ENCODE measurements at regions not wholly inside any gene's neighbourhood (a gene's known extent, or its start where the extent isn't known, plus 50 kb on each side); places are given as distances from the start of the nearest gene placed in this dataset.
A peak's percentile ranks its signal among the peaks of the same experiment; 100 is the strongest.

DNA sequence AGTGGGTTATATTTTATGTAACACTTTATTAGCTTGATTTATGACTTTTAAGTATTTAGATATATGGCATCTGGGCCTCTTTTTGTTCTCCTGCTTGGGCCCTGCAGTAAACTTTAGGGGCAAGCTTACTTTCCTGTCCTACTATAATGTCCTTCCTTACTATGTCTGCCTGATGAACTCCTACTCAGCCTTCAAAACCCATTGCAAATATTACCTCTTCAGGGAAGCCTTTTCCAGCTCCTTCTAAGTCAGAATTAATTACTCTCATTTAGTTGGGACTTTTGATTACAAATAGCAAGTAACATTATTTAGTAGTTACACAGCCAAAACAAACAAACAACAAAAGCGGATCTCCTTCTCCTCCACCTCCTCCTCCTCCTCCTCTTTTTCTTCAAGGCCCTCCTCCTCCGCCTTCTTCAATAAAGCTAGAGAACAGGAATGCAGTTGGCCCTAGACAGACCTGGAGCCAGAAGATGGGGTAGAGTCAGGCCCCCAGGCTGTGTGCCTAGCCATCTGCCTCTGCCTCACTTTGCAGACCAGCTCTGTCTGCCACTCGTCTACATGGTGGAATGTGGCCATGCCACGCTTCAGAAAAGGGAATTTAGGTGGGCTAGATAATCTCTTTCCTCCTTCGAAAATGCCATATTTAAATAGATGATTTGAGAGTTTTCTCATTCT, 301.2 kb downstream of the SP3 start:
- in situ Hi-C loops (cut with HindIII; ENCODE audit: low pct_ligation_motif_present, low sequenced_read_pairs), result no loop called here

DNA sequence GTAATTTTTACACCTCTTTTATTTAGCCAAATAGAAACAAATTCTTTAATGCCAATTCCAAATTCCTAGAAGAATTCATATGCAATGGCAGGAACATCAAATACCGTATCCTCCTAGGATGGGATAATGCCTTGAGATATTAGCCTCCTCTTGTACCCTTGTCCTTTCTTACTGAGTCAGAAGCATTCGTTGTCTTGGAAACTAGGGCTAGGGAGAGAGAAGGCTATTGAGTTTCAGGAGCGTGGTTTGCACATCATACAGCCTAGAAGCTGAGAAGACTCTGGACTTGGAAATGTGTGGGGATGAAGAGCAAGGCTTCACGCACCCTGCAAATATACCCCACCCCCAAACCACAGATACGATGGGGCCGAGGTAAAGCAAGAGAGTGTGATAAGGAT, 300.7 kb downstream of the SP3 start:
- Histone ChIP-seq H3K36me3 (replicated peaks) (no peaks in the 10 kb centered on the region), H3K27me3 (replicated peaks) (no peaks in the 10 kb centered on the region), H3K4me3 (ENCODE audit: low read depth, low read length) (no peak overlapping the region), H3K27ac (no peak overlapping the region)
- DNase-seq, result no peak
- in situ Hi-C loops (cut with HindIII; ENCODE audit: low pct_ligation_motif_present, low sequenced_read_pairs), result no loop called here
- TF ChIP-seq, protein P1, sequence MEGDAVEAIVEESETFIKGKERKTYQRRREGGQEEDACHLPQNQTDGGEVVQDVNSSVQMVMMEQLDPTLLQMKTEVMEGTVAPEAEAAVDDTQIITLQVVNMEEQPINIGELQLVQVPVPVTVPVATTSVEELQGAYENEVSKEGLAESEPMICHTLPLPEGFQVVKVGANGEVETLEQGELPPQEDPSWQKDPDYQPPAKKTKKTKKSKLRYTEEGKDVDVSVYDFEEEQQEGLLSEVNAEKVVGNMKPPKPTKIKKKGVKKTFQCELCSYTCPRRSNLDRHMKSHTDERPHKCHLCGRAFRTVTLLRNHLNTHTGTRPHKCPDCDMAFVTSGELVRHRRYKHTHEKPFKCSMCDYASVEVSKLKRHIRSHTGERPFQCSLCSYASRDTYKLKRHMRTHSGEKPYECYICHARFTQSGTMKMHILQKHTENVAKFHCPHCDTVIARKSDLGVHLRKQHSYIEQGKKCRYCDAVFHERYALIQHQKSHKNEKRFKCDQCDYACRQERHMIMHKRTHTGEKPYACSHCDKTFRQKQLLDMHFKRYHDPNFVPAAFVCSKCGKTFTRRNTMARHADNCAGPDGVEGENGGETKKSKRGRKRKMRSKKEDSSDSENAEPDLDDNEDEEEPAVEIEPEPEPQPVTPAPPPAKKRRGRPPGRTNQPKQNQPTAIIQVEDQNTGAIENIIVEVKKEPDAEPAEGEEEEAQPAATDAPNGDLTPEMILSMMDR (IDR thresholded peaks at IDR 0.05; ENCODE audit: low read depth, low read length, missing control alignments), result no peak

More for the DNA sequence above, 301.2 kb downstream of the SP3 start:
- Histone ChIP-seq H3K36me3 (replicated peaks) (no peaks in the 10 kb centered on the region), H3K27me3 (replicated peaks) (no peaks in the 10 kb centered on the region), H3K4me3 (ENCODE audit: low read depth, low read length) (no peak overlapping the region), H3K27ac (no peak overlapping the region)
- TF ChIP-seq, protein P1 (IDR thresholded peaks at IDR 0.05; ENCODE audit: low read depth, low read length, missing control alignments), result no peak
- no peak for DNase-seq

DNA sequence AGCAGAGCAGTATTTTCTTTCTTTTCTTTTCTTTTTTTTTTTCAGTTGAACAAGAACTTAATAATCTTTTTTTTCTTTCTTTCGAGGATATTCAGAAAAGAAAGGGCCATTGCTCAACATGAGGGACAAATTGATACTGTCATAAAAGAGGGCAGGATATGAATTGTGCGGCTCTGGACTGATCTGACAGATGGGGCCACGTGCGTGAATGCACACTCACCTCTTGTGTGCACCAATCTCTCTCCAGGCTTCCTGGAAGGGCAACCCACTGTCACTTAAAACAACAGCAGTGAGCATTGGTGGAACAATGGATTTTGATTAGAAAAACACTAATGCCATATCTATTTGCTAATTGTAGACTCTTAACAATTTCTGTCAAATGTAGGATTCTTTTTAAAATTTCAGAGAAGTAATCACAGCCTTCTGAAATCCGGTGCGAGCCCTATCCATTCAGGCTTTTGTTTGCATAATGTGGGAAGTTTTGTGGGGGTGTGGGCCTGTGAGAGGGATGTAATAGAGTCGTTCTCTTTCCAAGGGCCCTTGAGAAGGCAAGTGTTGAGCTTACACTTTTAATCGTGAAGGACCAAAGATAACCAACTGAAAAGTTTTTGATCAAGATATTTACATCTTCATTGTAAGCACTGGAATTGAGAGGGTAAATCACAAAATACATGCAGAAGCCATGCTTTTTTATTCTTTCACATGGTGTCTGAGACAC, 298.8 kb downstream of the SP3 start:
- in situ Hi-C loops (cut with HindIII; ENCODE audit: low pct_ligation_motif_present, low sequenced_read_pairs), result no loop called here
- no peaks in the 10 kb centered on the region for H3K36me3 ChIP-seq (replicated peaks)
- DNase-seq, result no peak
- no peaks in the 10 kb centered on the region for H3K27me3 ChIP-seq (replicated peaks)
- no peak overlapping the region for H3K4me3 ChIP-seq (ENCODE audit: low read depth, low read length)
- TF ChIP-seq, protein P1 (IDR thresholded peaks at IDR 0.05; ENCODE audit: low read depth, low read length, missing control alignments), result no peak
- H3K27ac ChIP-seq, result no peak overlapping the region

DNA sequence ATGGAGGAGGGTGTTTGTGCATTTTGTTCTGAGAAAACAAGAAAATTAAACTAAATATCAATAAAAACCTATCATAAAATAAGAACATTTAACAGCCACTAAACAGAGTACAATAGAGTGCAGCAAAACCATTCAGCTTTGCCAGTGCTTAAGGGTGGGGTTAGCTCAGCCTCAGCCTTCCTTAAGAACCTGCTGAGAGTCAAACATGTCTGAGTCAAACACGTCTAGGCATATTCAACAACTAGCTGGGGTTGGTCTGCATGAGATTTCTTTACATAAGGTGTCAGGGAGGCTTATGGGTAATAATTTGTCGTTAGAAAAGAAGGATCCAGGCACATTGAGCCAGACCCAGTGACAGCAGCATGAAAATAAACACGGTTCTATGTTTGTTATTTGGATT, 298.2 kb downstream of the SP3 start:
- Histone ChIP-seq H3K27me3 (replicated peaks) (no peaks in the 10 kb centered on the region), H3K4me3 (ENCODE audit: low read depth, low read length) (no peak overlapping the region), H3K27ac (no peak overlapping the region), H3K36me3 (replicated peaks) (no peaks in the 10 kb centered on the region)
- TF ChIP-seq, protein P1 (IDR thresholded peaks at IDR 0.05; ENCODE audit: low read depth, low read length, missing control alignments), result no peak
- in situ Hi-C loops (cut with HindIII; ENCODE audit: low pct_ligation_motif_present, low sequenced_read_pairs), result no loop called here
- no peak for DNase-seq

DNA sequence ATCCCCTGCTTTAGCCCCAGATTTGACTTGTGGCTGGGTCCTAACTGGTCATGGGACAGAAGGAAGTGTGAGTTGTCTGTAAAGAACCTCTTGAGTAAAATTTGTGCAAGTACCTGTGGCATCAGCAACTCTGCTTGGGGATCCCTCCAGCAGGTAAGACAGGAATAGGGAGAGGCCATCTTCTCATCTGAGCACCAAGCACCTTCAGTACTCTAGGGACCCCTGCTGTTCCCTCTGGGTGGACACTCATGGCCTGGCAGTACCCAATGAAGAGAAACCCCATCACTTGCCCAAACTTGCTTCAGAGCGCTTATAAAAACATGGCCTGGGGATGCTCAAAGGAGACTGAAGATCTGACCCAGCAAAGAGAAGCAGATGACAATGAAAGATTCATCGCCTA, 297.8 kb downstream of the SP3 start:
- TF ChIP-seq, protein P1 (IDR thresholded peaks at IDR 0.05; ENCODE audit: low read depth, low read length, missing control alignments), result peak; percentile 51
- in situ Hi-C loops (cut with HindIII; ENCODE audit: low pct_ligation_motif_present, low sequenced_read_pairs), result no loop called here

More for the DNA sequence above, 297.8 kb downstream of the SP3 start:
- Histone ChIP-seq H3K27ac (no peak overlapping the region), H3K36me3 (replicated peaks) (no peaks in the 10 kb centered on the region), H3K27me3 (replicated peaks) (no peaks in the 10 kb centered on the region), H3K4me3 (ENCODE audit: low read depth, low read length) (no peak overlapping the region)
- DNase-seq, result no peak
